DND-41 (cell line): ENCODE measurements at regions not wholly inside any gene's neighbourhood (a gene's known extent, or its start where the extent isn't known, plus 50 kb on each side); places are given as distances from the start of the nearest gene placed in this dataset.

ENCODE experiments used
- ATAC-seq: fragments of 200-7000 bp; cut with Tn5 transposase; 3 replicates; pipeline ENCODE4 v1.9.1; 2021; ENCODE audit warnings: low read depth; ENCODE audit not compliant: insufficient read depth
- DNase-seq: peaks from one replicate; pipeline ENCODE4 v3.0.0-alpha.2; 2020
- H2AFZ ChIP-seq: 2 replicates; pipeline ENCODE4 v1.6.0; 2012; ENCODE audit warnings: low read depth, low read length
- H3K27ac ChIP-seq: 2 replicates; pipeline ENCODE4 v1.5.1; 2012; ENCODE audit warnings: low read length, inconsistent platforms
- H3K27me3 ChIP-seq: fragments of 200-600 bp; sonication (generic); 2 replicates; pipeline ENCODE4 v1.6.0; 2012; ENCODE audit warnings: low read length, mild to moderate bottlenecking, inconsistent platforms; ENCODE audit not compliant: insufficient read depth, poor library complexity
- H3K36me3 ChIP-seq: 2 replicates; pipeline ENCODE4 v1.5.1; 2012; ENCODE audit warnings: low read length, inconsistent platforms; ENCODE audit not compliant: insufficient read depth
- H3K4me1 ChIP-seq: 2 replicates; pipeline ENCODE4 v1.5.1; 2012; ENCODE audit warnings: mild to moderate bottlenecking, low read length; ENCODE audit not compliant: insufficient read depth
- H3K4me2 ChIP-seq: 2 replicates; pipeline ENCODE4 v1.6.0; 2012; ENCODE audit warnings: mild to moderate bottlenecking, moderate library complexity, low read length, inconsistent platforms; ENCODE audit not compliant: insufficient read depth
- H3K4me3 ChIP-seq, 2 experiments: fragments of 200-600 bp in 1 of 2; shearing (Covaris generic) in 1 of 2; 2 replicates each; pipeline ENCODE4 v1.5.1; 2012 to 2016; ENCODE audit warnings: inconsistent platforms in 2 of 2, low read length in 2 of 2, mild to moderate bottlenecking in 2 of 2, low read depth in 1 of 2, moderate library complexity in 1 of 2
- H3K79me2 ChIP-seq: 2 replicates; pipeline ENCODE4 v1.6.0; 2012; ENCODE audit warnings: low read length, inconsistent platforms; ENCODE audit not compliant: insufficient read depth
- H3K9ac ChIP-seq: 2 replicates; pipeline ENCODE4 v1.6.0; 2012; ENCODE audit warnings: low read depth, mild to moderate bottlenecking, inconsistent platforms, low read length, moderate library complexity
- H3K9me3 ChIP-seq: 2 replicates; pipeline ENCODE4 v1.5.1; 2012; ENCODE audit warnings: low read length, moderate library complexity, mild to moderate bottlenecking, inconsistent platforms; ENCODE audit not compliant: insufficient read depth, severe bottlenecking
- H4K20me1 ChIP-seq: 2 replicates; pipeline ENCODE4 v1.6.0; 2012; ENCODE audit warnings: low read length; ENCODE audit not compliant: insufficient read depth
- CTCF ChIP-seq: IDR thresholded peaks from 2 replicates; pipeline ENCODE4 v1.5.1; 2012; ENCODE audit warnings: borderline replicate concordance, low read length, moderate library complexity, mild to moderate bottlenecking; ENCODE audit not compliant: poor library complexity, severe bottlenecking; ENCODE audit errors: extremely low read depth
- EZH2 ChIP-seq: IDR thresholded peaks from 3 replicates; pipeline ENCODE4 v1.6.1; 2012; ENCODE audit warnings: borderline replicate concordance, low read depth, mild to moderate bottlenecking, moderate library complexity, low read length, inconsistent platforms; ENCODE audit not compliant: severe bottlenecking

GRCh38 chr2:122422384-122422991, 667.0 kb downstream of the TSN start:
- no peak overlapping the region for H3K4me3 ChIP-seq
- no peaks in the 10 kb centered on the region for H4K20me1 ChIP-seq
- TF ChIP-seq EZH2 (no peak), CTCF (no peak)
- no peak overlapping the region for H3K9ac ChIP-seq
- H3K36me3 ChIP-seq: no peaks in the 10 kb centered on the region
- no peak overlapping the region for H3K27ac ChIP-seq
- no peak for ATAC-seq
- no peak overlapping the region for H3K4me2 ChIP-seq
- H3K9me3 ChIP-seq: no peaks in the 10 kb centered on the region
- no peaks in the 10 kb centered on the region for H3K4me1 ChIP-seq
- no peaks in the 10 kb centered on the region for H3K79me2 ChIP-seq
- no peak for DNase-seq
- H2AFZ ChIP-seq: no peak overlapping the region
- H3K27me3 ChIP-seq: no peaks in the 10 kb centered on the region

- no peak overlapping the region for H3K27ac ChIP-seq
- ATAC-seq (no peak), DNase-seq (no peak)
- TF ChIP-seq EZH2: no peak
- TF ChIP-seq CTCF: no peak
- no peaks in the 10 kb centered on the region for H4K20me1 ChIP-seq
- H3K4me2 ChIP-seq: no peak overlapping the region
- no peak overlapping the region for H3K9ac ChIP-seq
- no peaks in the 10 kb centered on the region for H3K4me1 ChIP-seq
- no peaks in the 10 kb centered on the region for H3K36me3 ChIP-seq
- H3K79me2 ChIP-seq: no peaks in the 10 kb centered on the region
- H3K27me3 ChIP-seq: no peaks in the 10 kb centered on the region
- no peak overlapping the region for H2AFZ ChIP-seq
- H3K9me3 ChIP-seq: no peaks in the 10 kb centered on the region
- no peak overlapping the region for H3K4me3 ChIP-seq
Observed at GRCh38 chr2:122423934-122424333, 668.5 kb downstream of the TSN start.

GRCh38 chr2:122433123-122433754, 677.8 kb downstream of the TSN start:
- TF ChIP-seq EZH2: no peak
- no peak for TF ChIP-seq CTCF
- no peak for DNase-seq
- Histone ChIP-seq H3K4me1 (no peaks in the 10 kb centered on the region), H3K27ac (no peak overlapping the region), H4K20me1 (no peaks in the 10 kb centered on the region), H3K4me3 (no peak overlapping the region), H3K4me2 (no peak overlapping the region), H3K36me3 (no peaks in the 10 kb centered on the region), H3K9me3 (no peaks in the 10 kb centered on the region), H3K79me2 (no peaks in the 10 kb centered on the region), H3K27me3 (no peaks in the 10 kb centered on the region), H2AFZ (no peak overlapping the region), H3K9ac (no peak overlapping the region)
- no peak for ATAC-seq

- H3K36me3 ChIP-seq: no peaks in the 10 kb centered on the region
- H3K4me2 ChIP-seq: no peak overlapping the region
- no peak overlapping the region for H3K27ac ChIP-seq
Observed at GRCh38 chr2:122445003-122445402, 689.6 kb downstream of the TSN start.

More at GRCh38 chr2:122445003-122445402, 689.6 kb downstream of the TSN start:
- TF ChIP-seq EZH2 (no peak), CTCF (no peak)
- H3K27me3 ChIP-seq: no peaks in the 10 kb centered on the region
- ATAC-seq (no peak), DNase-seq (no peak)
- no peaks in the 10 kb centered on the region for H3K4me1 ChIP-seq
- H3K4me3 ChIP-seq: no peak overlapping the region
- no peaks in the 10 kb centered on the region for H3K79me2 ChIP-seq
- H4K20me1 ChIP-seq: no peaks in the 10 kb centered on the region
- H2AFZ ChIP-seq: no peak overlapping the region
- H3K9me3 ChIP-seq: no peaks in the 10 kb centered on the region
- H3K9ac ChIP-seq: no peak overlapping the region
